ENCODE measurements at regions not wholly inside any gene's neighbourhood (a gene's known extent, or its start where the extent isn't known, plus 50 kb on each side); places are given as distances from the start of the nearest gene placed in this dataset.
"Not testable (repeated sequence)": the region's sequence is repeated elsewhere in the genome, so short reads cannot be mapped to it uniquely, and the experiment has no call there.

DNA sequence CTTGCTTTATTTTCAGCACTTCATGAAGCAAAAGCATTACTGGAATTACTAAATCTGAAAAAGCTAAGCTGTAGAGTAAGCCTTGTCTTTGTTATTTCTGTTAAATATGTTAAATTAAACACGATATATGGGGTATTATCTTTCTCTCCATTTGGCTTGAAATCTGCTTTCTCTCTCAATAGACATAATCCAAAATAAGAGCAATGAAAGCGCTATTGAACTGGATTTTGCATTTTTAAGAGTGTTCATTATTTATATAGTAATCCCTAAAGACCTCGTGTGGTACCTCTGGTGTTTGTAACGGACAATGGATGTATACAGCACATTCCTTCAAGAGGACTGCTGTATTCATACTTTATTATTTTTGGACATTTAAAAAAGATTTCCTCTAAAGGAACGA, 91.5 kb upstream of the KCNE2 start:
- no peak for DNase-seq

GRCh38 chr21:34274001-34274400, 89.8 kb upstream of the KCNE2 start:
- no peak for DNase-seq

GRCh38 chr21:34276711-34277425, 86.9 kb upstream of the KCNE2 start:
- no peak for DNase-seq

- no peak for DNase-seq
Measured at GRCh38 chr21:34278451-34278850, 85.4 kb upstream of the KCNE2 start.

DNA sequence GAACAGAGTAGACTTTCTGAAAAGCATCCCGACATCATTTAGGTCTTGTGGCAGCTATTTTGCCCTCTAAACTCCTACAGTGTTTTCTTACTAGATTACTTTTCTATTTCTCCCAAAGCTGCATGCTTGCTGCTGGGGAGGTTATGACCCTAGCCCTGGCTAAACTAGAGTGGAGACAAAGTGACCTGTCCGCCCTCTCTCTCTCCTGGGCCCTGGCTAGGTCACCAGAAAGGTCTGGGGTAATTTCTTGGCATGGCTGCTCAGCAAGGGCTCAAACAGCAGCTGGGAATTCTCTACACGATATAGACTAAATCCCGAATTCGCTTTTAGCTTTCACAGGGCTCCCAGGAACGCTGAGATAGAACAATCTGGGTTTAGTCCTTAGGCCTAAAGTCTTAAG, 84.5 kb upstream of the KCNE2 start:
- no peak for DNase-seq

DNA sequence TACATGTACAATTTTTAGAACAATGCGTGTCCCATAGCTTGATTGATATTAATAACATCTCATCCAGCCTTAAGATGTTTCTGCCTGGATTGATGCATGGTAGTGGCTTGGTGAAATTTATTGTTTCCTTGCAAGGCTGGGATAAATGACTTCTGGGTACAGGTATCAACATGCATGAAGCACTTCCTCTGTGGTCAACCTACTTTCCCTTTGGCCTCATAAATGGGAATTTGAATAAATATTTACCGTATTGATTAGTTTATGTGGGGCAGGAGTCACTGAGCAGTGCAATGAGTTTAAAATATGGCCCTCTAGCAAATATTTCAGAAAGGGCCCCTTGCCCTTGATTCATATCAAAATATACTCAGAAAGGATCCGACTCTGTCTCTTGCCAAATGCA, 83.9 kb upstream of the KCNE2 start:
- no peak for DNase-seq

DNA sequence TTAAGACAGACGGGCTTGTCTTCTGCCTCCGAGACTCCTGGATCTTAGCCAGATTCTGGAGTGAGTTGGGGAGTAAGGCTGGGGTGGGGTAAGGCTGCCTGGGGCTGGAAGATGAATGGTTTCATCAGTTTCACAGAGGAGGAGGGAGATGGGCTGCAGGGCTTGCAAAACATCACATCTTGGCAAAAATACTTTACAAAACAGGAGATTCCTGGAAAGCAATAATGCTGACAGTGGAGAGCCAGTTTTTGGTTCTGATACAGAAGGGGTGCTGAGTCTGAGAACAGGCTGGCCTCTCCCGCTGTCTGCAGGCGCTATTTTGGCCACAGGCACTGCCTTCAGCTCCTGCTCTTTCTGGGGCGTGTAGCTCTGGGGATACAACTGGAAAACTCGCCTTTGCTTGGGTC, 83.4 kb upstream of the KCNE2 start:
- no peak for DNase-seq

DNA sequence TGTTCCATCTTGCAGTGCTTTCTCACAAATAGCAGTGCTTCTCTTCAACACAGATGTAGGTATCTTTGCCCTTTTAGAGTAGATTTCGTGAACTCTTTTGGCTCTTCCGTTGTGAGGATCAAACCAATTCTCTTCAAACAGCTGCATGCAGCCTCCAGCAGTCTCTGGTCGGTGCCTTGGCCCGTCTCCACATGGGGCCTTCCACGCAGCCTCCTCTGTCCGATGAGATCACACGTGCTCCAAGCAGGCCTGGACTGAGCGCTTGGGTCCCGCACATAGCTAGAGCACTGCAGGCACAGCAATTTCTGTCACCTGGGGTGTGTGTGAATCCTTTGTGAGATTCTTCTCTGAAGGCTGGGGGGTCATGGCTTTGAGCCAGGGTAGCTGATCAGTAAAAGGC, 82.8 kb upstream of the KCNE2 start:
- DNase-seq, result no peak

DNA sequence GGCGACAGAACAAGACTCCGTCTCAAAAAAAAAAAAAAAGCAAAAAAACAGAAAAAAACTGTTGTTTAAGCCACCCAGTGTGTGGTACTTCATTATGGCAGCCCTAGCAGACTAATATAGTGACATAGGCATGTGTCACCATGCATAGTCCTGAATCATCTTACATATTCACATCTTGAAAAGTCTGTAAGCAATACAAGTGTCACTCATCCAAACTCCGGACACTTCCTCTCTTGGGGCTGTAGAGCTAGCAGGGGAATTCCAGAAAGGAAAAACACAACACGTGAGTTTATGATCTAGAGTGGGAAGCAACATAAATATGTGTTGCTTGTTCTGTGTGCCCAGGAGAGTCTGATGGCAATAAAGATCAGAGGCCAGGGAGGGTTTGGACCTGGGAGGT, 81.6 kb upstream of the KCNE2 start:
- no peak for DNase-seq

- DNase-seq, result no peak
Measured at GRCh38 chr21:34284666-34285065, 79.1 kb upstream of the KCNE2 start.

- DNase-seq, result not testable (repeated sequence)
Measured at GRCh38 chr21:34288042-34288441, 75.8 kb upstream of the KCNE2 start.

- no peak for DNase-seq
Measured at GRCh38 chr21:34289856-34290255, 74.0 kb upstream of the KCNE2 start.

DNA sequence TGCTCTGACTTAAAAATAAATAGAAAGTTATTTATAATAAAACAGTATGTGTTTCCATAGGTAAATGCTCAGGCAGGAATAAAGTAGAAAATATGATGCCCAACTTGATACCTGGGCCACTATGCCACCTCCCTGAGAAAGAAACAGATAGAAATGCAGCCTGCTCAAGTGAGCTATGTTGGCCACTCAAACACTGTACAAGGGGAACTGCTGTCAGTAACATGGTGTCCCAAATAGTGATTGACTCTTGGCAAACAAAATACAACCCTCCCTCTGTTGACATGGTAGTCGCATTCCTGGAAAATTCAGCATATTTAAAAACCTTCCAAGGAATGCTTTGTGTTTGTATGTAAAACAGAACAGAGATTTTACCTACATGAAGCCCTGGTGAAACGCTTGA, 66.9 kb upstream of the KCNE2 start:
- DNase-seq, result no peak

DNA sequence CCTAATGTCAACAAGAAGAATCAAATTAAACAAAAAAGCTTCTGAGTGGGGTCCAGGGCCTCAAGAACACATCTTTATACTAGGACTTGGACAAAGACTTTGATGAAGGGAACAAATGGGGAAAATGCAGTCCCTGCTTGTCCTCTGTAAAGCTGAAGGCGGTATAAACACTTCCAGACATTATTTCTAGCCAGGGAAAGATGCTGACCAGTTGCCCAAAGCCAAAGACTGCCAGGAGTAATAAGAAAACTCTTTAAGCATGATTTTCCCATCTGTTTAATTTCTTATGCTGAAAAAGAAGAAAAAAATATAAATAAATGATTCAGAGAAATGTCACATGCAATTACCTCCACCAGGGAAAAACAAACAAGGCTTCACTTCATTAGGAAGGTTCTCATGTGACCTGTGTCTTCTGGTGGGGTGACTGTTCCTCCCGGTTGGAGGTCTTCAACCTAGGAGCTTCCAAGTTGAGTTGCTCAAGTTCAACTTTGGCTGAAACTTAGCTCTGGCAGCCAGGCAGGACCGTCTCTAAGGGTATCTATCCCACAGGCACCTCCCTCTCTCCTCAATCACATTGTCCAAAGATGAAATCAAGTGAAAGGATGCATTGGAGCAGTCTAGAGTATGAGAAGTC, 65.2 kb upstream of the KCNE2 start:
- DNase-seq, result no peak

GRCh38 chr21:34299168-34299539, 64.7 kb upstream of the KCNE2 start:
- DNase-seq, result no peak

GRCh38 chr21:34302521-34302920, 61.3 kb upstream of the KCNE2 start:
- no peak for DNase-seq

GRCh38 chr21:34305605-34306604, 57.9 kb upstream of the KCNE2 start:
- DNase-seq, result no peak

- no peak for DNase-seq
Measured at GRCh38 chr21:34307991-34308532, 55.7 kb upstream of the KCNE2 start.

DNA sequence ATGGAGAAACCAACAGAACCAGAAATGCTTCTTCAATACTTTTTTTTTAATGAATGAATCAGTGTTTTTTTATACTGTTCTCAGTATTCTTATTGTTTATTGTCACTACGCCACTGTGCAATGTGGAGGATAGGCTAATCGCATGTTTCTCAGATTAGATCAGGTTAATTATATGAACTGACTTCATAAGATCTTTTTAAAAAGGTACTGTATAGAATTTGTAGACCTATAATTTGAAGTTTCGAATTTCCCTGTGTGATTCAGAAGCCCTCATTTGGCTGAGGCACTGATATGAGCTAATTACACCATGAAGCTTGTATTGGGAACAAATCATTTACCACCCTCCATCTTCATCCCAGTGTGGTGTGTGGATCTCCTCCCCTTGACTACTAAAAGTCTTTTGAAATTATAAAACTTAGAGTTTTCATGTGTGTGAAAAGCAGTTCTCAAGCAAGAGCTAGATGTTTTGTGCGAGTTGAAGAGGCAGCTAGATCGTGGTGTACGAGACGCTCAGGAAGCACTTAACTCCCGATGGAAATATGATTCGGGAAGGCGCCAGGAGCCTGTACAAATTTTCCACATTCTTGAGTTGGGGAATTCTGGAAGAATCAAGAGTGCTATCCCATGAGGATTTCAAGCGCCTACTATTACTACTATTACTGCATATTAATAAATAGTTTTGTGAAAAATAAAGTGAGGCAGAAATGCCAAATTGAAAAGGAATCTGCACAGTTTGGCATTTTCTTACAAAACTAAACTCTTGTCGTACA, 52.1 kb upstream of the KCNE2 start:
- DNase-seq, result no peak

- no peak for DNase-seq
Measured at GRCh38 chr21:34313116-34313515, 50.7 kb upstream of the KCNE2 start.
